Spinal cord (tissue), 9 donors: ENCODE measurements at regions not wholly inside any gene's neighbourhood (a gene's known extent, or its start where the extent isn't known, plus 50 kb on each side); places are given as distances from the start of the nearest gene placed in this dataset.

Experiments
- DNase-seq, 6 donors: peaks; one replicate each; pipeline versions ENCODE4 v3.0.0 to v3.0.0-alpha.2; 2013 to 2015; ENCODE audit warnings: low spot score in 6 of 6, low read depth in 4 of 6
- H3K27ac ChIP-seq: one replicate; pipeline ENCODE4 v1.5.1; 2013; ENCODE audit warnings: low read depth, low read length, control low read depth
- H3K27me3 ChIP-seq: one replicate; pipeline ENCODE4 v1.6.1; 2013; ENCODE audit warnings: low read length; ENCODE audit not compliant: control insufficient read depth, insufficient read depth
- H3K36me3 ChIP-seq: one replicate; pipeline ENCODE4 v1.6.1; 2013; ENCODE audit warnings: low read length; ENCODE audit not compliant: control insufficient read depth, insufficient read depth
- H3K4me1 ChIP-seq: one replicate; pipeline ENCODE4 v1.6.1; 2013; ENCODE audit warnings: low read length; ENCODE audit not compliant: control insufficient read depth, insufficient read depth
- H3K4me3 ChIP-seq: one replicate; pipeline ENCODE4 v1.5.1; 2013; ENCODE audit warnings: low read depth, low read length, control low read depth
- H3K9me3 ChIP-seq: one replicate; pipeline ENCODE4 v1.6.1; 2013; ENCODE audit warnings: low read length; ENCODE audit not compliant: control insufficient read depth, insufficient read depth
- WGBS: methylation state at CpG from one replicate; pipeline ENCODE4 v1.1.5; 2013; ENCODE audit warnings: missing lambda C conversion rate; ENCODE audit not compliant: insufficient coverage; 5-methylcytosine and 5-hydroxymethylcytosine counted together
- donor health status: healthy.

DNA sequence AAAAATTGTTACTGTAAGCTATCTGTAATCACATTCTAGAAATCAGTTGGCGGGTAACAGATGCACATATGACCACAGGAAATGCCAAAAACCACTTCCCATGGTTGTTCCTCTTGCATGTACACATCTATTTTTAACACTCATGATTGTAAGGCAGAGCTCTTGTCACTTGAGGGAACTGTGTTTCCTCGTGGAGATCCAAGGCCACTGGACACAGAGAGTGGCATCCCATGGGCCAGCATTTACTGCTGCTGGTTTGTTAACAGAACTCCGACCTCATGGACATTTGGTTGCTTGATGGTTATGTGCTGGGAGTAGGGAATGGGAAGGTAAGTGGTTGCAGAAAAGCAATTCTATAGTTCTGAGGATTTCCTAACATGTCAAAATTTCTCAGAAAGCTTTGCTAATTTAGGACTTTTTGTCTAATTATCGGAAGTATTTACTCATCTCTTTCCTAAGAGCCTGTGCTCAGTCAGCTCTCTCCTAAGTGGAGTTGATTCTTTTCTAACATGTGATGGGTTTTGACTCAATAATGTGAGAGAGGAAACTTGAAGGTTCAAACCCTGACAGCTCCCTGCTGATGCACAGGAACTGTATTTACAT, 202.0 kb upstream of the NR3C1 start:
- 73% methylated on average over 2 of the region's 4 CpGs for WGBS
- Histone ChIP-seq H3K36me3 (no peaks in the 10 kb centered on the region), H3K4me1 (no peaks in the 10 kb centered on the region), H3K27me3 (no peaks in the 10 kb centered on the region), H3K27ac (no peak overlapping the region), H3K9me3 (no peaks in the 10 kb centered on the region), H3K4me3 (no peak overlapping the region)
- DNase-seq = no peak

DNA sequence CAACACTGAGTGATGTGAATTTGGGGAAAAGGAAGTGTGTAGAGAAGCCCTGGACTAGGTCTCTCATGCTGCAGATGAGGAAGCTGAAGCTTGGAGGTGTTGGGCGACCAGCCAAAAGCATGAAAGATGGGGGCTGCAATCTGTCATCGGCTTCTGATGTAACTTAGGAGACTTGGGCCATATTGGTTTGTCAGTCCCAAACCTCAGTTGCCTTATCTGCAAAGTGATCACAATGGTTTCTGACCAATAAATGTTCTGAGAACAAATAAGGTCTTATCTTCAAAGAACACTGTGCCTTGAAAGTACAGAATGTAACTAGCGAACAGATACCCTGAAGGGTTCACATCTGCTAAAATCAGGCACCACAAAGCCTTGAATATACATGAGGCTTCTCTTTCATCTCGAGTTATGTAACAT, 198.4 kb upstream of the NR3C1 start:
- Histone ChIP-seq H3K27me3 (no peaks in the 10 kb centered on the region), H3K4me3 (no peak overlapping the region), H3K9me3 (no peaks in the 10 kb centered on the region), H3K4me1 (no peaks in the 10 kb centered on the region), H3K27ac (no peak overlapping the region), H3K36me3 (no peaks in the 10 kb centered on the region)
- DNase-seq = no peak
- WGBS = 84% methylated on average over 3 of the region's 4 CpGs

DNA sequence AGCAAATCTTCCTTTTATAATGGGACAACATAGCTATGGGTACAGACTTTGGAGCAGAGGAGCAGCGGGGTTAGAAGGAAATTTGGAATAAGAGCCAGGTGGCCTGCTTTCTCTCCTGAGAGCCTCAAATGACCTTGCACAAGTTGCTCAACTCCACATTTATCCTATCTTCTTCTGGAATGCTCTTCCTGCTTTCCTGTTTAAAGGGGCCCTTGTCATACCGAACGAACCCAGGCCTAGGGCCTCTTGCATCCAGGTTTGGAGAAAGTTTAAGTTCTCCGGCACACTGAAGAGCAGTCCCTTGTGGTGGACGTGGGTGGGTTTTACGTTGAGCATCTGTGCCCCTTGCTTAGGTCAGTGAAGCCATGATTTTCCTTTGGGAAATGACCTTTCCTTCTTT, 197.9 kb upstream of the NR3C1 start:
- Histone ChIP-seq H3K36me3 (no peaks in the 10 kb centered on the region), H3K27ac (no peak overlapping the region), H3K9me3 (no peaks in the 10 kb centered on the region), H3K4me1 (no peaks in the 10 kb centered on the region), H3K4me3 (no peak overlapping the region), H3K27me3 (no peaks in the 10 kb centered on the region)
- 95% methylated on average over 6 of the region's 6 CpGs for WGBS
- DNase-seq = no peak

DNA sequence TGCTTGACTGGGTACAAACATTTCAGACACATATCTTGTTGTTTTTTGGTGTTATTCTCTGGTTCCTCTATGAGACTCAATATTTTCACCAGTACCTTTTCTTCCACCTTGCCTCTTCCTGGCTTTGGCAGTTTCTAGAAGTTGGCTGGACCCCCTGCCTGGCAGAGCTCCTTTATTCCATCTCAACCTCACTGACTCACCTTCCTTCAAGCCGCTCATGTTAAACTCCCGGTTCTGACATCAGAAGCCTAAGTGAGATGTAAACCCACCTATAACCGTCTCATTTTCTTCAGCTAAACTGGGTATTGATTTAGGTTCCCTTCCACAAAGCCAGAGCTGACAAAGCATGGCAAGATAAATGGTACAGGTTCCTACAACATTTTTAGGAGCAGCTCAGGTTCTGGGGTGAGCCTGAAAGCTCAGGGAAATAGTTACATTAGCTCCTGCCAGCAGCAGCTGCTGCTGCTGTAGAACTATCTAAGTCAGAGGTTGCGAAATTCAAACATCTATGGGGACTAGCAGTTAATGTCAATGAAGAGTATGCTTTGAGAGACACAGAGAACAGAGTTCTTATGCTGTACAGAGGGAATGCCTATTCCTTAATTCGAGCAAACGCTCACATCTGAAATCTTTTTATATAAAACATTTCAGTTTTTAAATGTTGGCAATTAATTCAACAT, 197.1 kb upstream of the NR3C1 start:
- no peak overlapping the region for H3K27ac ChIP-seq
- no peak overlapping the region for H3K4me3 ChIP-seq
- H3K27me3 ChIP-seq = no peaks in the 10 kb centered on the region
- H3K4me1 ChIP-seq = no peaks in the 10 kb centered on the region
- H3K36me3 ChIP-seq = no peaks in the 10 kb centered on the region
- DNase-seq = peak in 1 of 6 donors; percentile 19
- 96% methylated on average over 4 of the region's 6 CpGs for WGBS
- H3K9me3 ChIP-seq = no peaks in the 10 kb centered on the region

DNA sequence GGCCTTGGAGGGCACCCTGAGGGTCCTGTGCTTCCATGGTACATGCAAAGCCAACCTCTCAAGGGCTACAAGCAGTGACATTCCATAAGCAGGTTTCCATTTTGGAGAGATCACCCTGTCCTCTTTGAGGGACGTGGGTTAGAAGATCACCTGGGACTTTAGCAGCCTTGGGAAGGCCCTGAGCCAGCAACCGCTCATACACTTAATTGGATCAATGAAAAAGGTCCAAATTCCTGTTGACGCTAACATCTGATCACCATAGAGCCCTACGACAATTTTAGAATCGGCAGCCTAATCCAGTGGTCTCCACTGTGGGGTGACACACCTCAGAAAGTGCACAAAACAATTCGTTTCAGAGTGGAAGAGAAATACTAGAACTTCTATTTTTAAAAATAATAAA, 196.0 kb upstream of the NR3C1 start:
- Histone ChIP-seq H3K4me3 (no peak overlapping the region), H3K36me3 (no peaks in the 10 kb centered on the region), H3K9me3 (no peaks in the 10 kb centered on the region), H3K27ac (no peak overlapping the region), H3K27me3 (no peaks in the 10 kb centered on the region), H3K4me1 (no peaks in the 10 kb centered on the region)
- 91% methylated on average over 5 of the region's 6 CpGs for WGBS
- DNase-seq = no peak

DNA sequence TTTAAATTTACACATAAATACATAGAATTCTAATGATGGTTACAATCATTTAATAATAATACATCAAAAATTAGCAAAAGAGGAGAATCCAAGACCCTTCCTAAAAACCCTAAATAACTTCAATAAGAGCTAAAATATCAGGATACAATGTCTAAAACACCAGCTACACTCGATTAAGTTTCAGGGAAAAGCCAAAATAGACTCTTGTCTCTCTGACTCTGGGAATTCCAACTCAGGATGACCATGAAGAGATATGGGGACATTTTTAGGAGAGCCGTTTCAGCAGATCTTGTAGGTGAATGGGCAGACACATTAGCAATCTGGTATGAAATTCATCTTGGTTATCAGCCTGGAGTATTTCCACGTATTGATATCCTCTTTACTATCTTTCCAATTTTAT, 193.3 kb upstream of the NR3C1 start:
- no CpG with 5 or more reads among the region's 3 CpGs for WGBS
- H3K9me3 ChIP-seq = no peaks in the 10 kb centered on the region

DNA sequence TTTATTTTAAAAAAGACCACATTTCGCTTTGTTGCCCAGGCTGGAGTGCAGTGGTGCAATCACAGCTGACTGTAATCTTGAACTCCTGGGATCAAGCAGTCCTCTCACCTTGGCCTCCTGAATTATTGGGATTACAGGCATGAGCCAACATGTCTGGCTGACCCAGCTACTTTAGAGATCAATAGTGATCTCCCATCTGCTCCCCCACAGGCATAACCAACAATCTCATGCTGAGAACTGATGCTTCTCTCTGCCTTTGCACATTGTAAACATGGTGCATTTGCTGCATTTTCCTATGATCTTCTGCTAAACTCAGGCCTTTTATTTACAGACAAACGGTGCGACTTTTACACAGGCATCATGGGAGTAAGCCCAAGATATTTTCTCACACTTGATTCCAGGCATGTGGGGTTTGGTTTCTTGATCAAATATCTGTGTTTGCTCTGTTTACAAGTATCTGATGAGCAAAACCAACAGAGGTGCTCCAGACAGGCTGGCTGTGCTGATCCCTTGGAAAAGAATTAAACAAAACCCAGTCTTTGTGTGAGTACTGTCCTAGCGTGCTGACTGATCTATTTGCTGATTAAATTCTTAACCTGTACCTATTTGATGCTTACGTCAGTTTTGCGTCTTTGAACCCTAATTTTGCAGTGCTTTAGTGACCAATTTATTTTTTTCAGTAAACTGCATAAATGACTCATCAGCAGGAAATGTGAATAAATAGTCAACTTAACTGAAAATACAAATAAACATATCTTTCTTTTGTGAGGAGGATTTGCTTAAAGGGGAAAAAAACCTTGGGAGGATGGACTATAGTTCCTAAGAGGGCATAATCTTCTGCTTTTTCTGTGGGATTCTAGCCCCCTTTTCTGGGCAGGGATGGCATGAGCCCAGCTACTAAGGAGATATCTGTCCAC, 191.7 kb upstream of the NR3C1 start:
- WGBS = 80% methylated on average over 4 of the region's 6 CpGs
- H3K36me3 ChIP-seq = no peaks in the 10 kb centered on the region
- no peak overlapping the region for H3K4me3 ChIP-seq
- no peaks in the 10 kb centered on the region for H3K27me3 ChIP-seq
- no peaks in the 10 kb centered on the region for H3K9me3 ChIP-seq
- no peak overlapping the region for H3K27ac ChIP-seq
- DNase-seq = no peak
- H3K4me1 ChIP-seq = peaks cover 4% of the 10 kb centered on the region

More for the DNA sequence above, 193.3 kb upstream of the NR3C1 start:
- Histone ChIP-seq H3K27ac (no peak overlapping the region), H3K36me3 (no peaks in the 10 kb centered on the region), H3K4me3 (no peak overlapping the region), H3K27me3 (no peaks in the 10 kb centered on the region), H3K4me1 (peaks cover 4% of the 10 kb centered on the region)
- DNase-seq = no peak

DNA sequence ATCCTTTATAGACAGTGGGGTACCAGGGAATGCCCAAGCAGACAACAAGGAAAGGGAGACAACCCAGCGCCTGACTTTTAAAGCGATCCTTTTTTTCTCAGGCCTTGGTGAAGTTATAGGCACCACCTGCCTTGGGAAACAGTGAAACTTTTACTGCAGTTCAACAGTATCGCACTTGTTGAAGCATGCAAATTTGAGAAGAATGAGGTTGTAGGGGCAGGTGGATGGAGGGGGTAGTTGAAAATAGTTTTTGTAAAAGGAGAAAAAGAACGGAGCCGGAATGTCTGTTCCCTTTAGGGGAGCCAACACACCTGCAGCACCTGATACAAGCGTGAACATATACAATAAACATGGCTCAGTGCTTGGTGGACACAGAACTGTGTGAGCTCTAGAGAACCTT, 190.2 kb upstream of the NR3C1 start:
- Histone ChIP-seq H3K27me3 (no peaks in the 10 kb centered on the region), H3K9me3 (no peaks in the 10 kb centered on the region), H3K4me1 (peaks cover 4% of the 10 kb centered on the region), H3K36me3 (no peaks in the 10 kb centered on the region), H3K27ac (no peak overlapping the region), H3K4me3 (no peak overlapping the region)
- 80% methylated on average over 3 of the region's 6 CpGs for WGBS
- no peak for DNase-seq

DNA sequence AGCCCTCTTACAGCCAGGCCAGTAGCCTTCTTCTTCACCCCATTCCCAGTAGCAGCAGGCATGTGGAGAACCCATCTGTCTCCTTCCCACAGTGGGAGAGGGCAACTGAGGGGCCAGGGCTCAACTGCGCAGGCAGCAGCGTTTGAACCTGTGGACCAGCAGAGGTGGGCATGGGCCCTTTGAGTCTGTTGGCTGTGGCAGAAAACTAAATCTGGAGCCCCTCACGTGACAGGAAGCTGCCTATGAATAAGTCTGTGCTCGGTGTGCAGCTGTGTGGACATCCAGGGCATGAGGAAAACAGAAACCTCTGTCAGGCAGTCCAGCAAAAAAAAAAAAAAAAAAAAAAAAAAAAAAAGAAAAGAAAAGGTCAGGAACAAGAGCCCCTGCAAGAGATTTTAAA, 189.2 kb upstream of the NR3C1 start:
- DNase-seq = no peak
- 93% methylated on average over 2 of the region's 4 CpGs for WGBS
- no peaks in the 10 kb centered on the region for H3K27me3 ChIP-seq
- no peak overlapping the region for H3K27ac ChIP-seq
- no peaks in the 10 kb centered on the region for H3K9me3 ChIP-seq
- peaks cover 4% of the 10 kb centered on the region for H3K4me1 ChIP-seq
- H3K36me3 ChIP-seq = no peaks in the 10 kb centered on the region
- H3K4me3 ChIP-seq = no peak overlapping the region
